NCI-H526 (cell line): ENCODE measurements at regions not wholly inside any gene's neighbourhood (a gene's known extent, or its start where the extent isn't known, plus 50 kb on each side); places are given as distances from the start of the nearest gene placed in this dataset.

ENCODE experiments used
- DNase-seq, 2 experiments: peaks; one replicate each; lab custom pipeline; 2025; lab: John Stamatoyannopoulos, UW

DNA sequence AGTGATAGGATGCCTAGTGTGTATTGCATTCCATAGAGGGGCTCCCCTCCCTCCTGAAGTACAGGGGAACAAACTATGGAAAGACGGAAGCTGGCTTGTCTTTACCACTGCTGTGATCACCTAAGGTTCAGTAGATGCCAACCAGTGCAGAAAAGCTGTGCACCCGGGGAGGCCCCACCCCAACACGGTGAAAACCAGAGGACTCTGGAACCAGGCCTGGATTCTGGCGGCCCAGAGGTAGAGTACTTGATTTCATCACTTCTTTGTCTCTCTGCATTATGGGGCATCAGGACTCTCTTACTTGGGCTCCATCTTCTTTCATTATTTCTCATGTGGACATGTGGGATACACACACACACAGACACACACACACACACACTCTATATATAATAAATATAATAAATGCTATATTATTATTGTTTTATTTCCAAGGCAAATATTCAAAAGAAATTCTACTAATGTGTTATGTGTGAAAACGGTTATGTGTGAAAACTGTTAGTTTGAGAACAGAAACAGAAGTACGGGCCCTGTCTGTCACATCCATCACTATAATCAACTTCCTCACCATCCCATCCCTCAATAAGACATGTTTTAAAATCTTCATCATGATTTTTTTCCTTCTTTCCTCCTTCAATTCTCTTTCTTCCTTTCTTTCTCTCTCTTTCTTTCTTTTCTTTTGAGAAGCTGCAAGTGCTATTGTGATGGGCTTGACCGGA is 152.4 kb upstream of the CMC1 start:
- DNase-seq: no peak

DNA sequence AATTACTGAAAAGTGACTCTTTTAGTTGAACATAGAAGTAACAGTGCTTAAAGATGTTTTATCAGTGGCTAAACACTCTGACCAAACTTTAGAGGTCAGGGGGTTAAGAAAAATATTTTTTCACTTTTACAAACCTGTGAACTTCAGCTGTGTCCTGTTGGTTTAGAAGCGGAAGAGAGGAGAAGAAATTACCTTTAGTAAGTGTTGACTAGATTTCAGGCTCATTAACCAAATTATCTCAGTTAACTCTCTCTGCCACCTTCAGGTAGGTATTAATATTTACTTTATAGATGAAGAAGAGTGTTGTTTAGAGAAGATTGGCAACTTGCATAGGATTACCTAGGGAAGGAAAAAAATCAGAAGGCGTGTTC is 151.9 kb upstream of the CMC1 start:
- no peak for DNase-seq

DNA sequence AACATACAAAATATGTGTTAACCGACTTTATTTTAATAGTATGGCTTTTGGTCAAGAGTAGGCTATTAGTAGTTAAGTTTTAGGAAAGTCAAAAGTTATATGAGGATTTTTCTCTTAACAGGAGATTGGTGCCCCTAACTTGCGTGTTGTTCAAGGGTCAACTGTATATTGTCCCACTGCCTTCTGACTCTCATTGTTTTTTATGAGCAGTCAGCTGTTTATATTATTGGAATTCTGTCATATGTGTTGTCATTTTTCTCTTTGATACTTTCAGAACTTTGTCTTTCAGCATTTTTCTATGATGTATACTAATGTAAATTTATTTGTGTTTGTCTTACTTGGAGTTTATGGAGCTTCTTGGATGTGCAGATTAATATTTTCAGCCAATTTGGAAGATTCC is 142.1 kb upstream of the CMC1 start:
- DNase-seq: no peak

DNA sequence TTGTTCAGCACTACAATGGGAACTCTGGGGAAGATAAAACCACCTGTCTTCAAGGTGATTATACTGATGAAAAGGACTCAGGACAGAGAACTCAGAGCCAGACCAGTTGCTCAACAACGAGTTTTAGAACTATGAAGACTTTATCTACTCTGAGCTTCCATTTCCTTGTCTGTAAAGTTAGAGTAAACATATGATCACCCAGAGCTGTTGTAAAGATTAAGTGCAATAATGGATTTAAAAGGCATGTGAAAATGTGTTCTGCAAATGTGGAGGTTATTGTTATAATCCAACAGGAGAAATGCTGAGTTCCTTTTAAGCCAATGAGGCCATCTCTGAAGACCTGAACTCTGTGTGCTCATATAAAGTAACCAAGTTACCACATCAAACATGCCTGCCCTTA is 139.7 kb upstream of the CMC1 start:
- DNase-seq: no peak

DNA sequence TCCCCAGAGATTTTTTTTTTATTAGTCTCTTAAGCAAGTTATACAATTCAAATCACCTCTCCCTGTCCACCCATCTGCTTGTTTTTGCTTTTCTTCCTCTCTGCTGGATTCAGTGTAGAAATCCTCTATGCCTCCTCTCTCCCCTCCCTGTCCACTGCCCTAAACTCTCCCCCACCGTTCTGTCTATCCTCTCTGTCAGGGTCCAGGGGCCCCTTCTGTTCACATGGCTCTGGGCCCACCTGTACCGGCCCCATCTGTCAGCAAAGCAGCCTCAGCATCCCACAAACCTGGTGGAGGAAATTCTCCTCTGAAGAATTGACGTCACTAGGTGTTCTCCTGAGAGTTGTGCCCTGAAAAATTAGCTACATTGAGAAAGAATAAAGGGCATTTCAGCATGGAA is 137.6 kb upstream of the CMC1 start:
- no peak for DNase-seq

DNA sequence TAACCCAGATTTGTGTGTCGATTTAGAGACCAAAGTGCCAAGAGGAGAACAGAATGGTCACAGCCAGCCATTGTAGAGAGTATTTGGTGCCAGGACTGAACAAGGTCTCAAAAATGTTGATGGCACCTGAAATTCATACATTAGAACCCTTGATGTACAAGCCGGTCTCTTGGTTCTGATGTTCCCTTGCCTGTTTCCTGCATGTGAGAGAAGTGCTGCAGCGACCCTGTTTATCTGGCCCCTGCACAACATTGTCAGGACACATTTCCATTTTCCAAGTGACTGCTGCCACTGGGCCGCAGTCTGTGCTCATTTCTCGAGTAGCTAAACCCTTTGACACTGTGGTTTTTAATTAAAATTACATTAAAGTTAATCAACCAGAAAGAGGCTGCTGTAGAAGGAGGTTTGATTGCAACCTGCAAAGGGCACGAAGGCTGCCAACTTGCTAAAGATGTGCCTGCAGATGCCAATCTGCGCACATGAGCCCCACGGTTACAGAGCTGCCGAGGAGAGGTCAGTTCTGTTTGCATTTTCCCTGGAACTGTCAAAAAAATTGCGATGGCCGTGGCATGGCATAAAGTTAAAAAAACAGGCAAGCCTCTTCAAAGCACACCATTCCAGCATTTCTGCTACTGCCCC is 136.4 kb upstream of the CMC1 start:
- no peak for DNase-seq

DNA sequence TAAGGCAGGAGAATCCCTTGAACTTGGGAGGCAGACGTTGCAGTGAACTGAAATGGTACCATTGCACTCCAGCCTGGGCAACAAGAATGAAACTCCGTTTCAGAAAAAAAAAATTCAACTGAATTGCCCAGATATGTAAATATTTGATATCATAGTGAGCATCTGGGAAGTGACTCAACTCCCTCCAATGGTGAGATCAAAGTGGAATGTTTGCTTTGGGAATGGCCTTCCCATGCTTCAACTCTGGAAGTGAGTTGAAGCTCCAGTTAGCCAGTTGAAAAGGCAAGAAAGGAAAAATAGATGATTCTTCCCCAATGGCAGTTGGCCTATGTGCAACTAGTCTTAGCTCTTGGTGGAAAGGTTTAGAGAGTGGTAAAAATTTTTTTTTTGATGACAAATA is 131.6 kb upstream of the CMC1 start:
- DNase-seq: no peak

DNA sequence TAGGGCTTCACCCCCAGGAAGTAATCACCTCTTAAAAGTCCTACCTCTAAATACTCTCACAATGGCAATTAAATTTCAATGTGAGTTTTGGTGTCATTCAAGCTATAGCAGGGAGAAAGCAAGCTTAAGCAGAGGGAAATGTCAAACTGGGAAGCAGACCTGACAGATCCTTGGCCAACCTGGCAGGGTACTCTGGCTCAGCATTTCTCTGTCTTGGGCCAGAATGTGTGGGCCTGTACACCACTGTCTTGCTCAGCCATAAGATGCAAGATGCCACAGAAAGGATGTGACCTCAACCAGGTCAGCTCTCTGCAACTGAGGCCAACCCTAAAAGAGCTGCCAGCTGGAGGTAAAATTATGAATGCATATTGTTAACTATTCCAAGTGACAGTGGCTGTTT is 130.6 kb upstream of the CMC1 start:
- DNase-seq: no peak

DNA sequence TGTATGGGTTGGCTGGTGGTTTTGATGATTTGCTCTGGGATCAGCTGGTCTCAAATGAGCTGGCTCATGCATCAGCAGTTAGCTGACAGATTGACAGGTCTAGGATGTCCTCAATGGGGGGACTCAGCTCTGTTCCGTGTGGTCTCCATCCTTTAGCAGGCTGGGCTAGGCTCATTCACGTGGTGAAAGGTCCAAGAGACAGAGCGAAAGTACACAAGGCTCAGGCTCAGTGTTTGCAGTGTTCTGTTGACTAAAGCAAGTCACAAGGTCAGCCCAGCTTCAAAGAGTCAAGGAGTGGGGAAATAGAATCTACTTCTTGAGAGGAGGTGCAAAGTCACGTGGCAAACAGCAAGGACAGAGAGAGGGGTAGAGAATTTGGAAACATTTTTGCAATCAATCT is 126.5 kb upstream of the CMC1 start:
- DNase-seq: no peak

DNA sequence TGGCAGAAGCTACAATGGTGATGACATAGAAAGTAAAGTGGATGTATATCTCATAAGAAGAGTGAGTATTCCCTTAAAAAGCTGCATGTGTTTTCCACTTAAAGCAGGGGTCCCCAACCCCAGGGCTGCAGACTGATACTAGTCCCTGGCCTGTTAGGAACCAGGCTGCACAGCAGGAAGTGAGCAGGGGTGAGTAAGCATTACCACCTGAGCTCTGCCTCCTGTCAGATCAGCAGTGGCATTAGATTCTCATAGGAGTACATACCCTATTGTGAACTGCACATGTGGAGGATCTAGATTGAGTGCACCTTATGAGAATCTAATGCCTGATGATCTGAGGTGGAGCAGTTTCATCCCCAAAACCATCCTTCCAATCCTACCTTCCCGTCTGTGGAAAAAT is 126.1 kb upstream of the CMC1 start:
- no peak for DNase-seq

DNA sequence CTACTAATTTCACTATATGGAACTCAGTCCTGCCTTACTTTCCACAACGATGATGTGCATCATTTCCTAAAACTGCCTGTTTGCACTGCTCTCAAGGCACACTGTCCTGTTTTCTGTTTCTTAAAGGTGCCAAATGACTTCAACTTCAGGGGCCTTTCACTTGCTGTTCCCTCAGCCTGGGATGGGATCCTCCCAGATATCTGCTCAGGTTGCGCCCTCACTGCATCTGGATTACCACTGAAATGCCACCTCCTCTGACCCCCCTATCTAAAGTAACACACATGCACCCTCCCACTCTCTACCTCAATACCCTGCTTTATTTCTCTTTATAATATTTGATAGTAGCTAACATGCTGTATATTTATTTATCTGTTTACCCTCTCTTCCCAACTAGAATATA is 123.8 kb upstream of the CMC1 start:
- DNase-seq: no peak

DNA sequence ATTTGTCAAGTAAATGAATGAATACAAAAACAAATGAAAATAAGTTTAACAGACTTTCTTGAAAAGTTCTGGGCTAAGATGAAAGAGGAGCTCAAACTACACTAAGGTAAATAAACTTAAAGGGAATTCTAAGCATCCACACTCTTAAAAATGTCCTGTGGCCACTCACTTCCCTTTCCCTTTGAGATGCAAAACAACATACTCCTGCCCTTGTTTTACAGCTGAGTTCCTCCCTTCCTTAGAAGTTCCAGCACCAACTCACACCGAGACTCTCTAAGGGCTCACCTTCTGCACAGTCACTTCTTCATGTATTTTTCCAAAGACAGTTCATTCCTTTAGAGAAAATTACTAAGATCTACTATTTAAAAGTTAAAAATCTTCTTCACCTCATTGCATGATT is 123.3 kb upstream of the CMC1 start:
- DNase-seq: no peak

DNA sequence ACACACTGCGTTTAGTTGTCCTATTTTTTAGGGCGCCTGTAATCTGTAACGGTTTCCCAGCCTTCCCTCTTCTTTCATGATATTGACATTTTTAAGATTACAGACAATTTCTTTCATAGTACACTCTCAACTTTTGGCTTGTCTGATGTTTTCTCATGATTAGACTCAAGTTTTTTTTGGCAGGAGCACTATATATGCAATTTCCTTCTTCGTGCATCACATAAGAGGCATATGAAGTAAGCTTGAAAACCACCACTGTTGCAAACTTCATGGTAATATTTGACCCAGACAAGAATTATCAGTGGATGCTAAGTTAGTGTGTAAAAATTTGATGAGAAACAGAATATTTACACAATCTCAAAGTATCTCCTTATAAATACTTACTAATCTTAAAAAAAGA is 119.2 kb upstream of the CMC1 start:
- no peak for DNase-seq

DNA sequence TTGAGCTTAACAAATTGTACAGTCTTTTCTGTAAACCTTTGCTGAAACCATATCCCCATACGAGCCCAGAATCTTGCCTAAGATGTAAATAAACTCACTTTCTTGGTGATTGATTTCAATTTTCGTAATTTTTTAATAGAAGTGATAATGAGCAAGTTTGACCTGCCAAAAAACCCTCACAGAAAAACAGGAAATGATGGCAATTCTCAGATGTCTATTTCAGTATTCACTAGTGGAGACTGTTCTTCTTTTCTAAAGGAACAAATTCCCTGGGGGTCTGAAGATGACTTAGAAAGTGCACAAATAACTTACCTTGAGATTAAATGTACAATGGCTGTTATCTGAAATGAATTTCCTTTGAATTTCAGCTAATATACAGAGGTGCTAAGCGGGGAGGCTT is 116.5 kb upstream of the CMC1 start:
- no peak for DNase-seq

DNA sequence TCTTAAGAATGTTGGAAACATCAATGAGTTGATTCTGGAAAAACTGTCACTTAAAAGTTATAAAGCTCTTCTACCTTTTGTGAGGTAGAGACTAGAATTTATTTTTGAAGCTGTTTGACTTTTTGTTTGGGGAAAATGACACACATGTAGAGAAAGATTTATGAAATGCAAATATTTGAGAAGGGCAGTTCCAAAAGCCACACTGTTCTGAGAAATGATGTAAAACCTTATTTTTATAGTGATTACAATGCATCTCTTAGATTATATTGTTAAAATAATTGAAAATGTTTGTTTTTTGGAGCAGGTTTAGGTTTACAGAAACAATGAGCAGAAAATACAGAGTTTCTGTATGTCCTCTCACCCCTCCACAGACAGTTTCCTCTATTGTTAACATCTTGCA is 116.1 kb upstream of the CMC1 start:
- no peak for DNase-seq

DNA sequence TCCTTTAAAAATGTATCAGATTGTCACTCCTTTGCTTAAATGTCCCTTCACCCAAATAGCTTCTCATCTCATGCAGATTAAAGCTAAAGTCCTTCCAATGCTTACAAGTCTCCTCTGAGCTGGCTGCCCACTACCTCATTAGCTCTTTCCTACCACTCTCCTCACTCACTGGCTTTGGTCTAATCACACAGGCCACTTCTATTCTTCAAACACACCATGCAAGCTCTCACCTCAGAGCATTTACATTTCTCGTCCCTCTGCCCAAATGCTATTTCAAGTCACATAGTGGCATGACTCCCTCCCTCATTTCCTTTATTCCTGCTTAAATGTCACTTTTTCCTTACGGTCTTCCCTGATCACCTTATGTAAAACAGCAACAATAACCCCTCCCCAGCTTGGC is 110.6 kb upstream of the CMC1 start:
- no peak for DNase-seq

DNA sequence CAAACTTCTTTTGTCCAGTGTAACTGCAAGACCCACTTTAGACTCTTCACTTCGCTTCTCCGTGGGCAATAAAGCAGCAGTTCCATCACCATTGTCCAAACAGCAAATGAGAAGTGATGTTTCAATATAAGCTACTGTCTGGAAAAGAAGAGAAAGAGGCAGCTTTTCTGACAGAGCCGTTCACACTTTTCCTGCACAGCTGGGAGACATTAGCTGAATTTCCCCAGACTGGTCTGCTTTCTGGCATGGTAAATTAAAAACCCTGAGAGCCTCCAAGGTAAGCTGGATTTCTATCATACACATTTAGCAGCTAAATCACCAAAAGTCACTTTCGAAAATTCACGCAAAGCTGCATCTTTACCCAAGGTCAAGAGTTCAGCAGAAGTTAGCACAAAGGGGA is 108.5 kb upstream of the CMC1 start:
- no peak for DNase-seq

DNA sequence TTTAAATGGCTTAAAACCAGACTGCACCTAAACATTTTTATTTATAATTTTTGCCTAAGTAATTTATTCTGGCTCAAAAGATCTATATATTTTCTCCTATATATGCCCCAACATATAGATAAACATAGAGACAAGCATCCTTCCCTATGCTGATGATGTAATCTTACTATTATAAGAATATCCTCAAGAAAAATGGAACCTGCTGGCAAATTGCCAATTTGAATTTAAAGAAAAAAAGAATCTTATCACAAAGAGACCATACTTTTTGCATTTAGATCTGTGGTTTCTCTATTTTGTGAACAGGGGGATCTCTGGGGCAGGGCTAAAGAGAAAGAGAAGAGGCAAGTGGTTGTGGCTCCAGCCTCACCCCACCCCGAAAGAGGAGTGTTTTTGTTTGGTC is 107.2 kb upstream of the CMC1 start:
- DNase-seq: no peak

DNA sequence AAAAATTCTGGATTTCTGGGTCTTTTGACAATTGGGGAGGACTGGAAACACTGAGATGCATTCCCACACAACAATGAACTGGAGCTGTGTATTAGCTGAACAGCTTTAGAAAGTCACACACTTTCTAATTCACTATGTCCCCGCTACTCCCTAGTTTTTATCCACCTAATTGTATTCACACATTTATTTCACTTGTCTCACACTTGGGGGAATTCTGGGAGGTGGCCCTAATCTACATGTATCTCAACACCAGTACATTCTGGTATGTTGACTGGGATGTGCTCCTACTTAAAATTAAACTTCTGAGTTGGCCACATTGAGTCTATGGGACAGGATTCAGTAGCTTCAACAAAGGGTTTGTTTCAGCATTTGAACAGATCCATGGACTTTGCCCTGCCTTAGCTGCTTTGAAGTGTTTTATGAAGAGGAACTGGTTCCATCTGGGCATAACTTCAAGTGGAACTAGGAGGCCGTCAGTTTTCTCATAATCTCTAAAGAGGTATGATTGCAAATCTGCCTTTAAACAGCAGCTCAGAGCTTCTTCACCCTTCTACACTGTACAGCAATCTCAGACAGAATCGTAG is 106.5 kb upstream of the CMC1 start:
- no peak for DNase-seq

DNA sequence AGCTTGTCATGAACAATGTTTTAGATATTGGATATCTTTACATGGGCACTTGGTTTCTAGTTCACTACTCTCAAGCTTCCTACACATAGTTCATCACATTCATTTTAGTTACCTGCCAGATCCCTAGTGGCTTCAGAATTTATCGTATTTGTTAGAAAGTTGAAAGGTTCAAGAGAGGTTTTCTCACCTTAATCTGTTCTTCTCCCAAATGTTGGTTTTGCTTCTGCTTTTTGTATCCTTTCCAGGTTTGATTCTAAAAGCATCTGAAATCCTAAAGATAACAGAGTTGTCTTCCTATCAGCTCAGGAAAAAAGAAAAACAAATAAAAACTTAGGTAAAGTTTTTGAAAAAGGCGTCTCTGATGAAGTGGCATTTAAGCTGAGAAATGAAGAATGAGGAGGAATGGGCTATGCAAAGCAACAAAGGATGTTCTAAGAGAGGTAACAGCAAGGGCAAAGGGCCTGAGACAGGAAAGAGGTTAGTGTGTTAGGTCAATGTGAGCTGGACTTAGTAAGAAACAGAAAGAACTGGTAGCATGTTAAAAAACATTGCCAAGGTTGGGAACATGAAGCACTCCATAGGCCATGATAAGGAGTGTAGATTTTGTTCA is 104.7 kb upstream of the CMC1 start:
- DNase-seq: no peak

DNA sequence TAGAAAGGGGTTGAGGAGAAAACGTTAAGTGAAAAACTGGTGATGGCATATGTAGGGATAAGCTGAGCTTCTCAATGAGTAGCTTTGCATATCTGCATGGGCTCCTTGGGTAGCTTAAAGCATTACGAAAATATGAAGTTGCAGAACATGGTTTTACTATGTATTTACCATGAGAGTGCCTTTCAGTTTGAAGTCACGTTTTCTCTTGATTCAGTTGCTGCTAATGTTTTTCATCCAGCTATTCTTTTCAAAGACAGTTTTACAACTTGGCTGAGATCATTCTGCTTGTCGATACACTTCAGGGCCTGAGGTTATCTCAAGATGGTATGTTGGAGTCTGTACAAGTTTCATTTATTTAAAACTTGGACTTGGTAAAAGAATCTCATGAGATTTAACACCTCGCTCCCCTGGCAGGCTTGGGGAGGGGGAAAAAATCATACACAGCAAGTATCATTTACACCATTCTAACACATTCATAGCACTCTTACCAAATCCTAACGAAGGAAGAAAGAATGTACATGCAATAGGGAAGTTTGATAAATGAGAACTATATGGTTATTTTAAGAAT is 103.3 kb upstream of the CMC1 start:
- DNase-seq: no peak

DNA sequence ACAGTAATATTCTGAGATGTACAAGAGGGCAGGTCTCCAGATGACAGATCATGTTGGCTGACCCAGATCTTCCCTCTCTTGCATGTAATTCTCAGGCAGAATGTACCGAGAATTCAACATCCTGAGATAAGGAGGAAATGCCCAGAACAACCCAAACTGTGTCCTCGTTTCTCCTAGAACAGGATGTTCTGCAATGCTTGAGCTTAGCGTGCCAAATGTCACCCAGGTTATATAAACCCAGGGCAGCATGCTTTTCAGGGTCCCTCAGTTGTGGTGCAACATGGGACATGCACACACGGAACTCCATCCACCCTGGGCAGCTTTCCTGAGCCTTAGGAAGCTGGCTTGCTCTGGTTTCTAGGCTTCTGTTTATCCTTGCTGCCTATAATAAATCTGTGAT is 102.1 kb upstream of the CMC1 start:
- DNase-seq: no peak

DNA sequence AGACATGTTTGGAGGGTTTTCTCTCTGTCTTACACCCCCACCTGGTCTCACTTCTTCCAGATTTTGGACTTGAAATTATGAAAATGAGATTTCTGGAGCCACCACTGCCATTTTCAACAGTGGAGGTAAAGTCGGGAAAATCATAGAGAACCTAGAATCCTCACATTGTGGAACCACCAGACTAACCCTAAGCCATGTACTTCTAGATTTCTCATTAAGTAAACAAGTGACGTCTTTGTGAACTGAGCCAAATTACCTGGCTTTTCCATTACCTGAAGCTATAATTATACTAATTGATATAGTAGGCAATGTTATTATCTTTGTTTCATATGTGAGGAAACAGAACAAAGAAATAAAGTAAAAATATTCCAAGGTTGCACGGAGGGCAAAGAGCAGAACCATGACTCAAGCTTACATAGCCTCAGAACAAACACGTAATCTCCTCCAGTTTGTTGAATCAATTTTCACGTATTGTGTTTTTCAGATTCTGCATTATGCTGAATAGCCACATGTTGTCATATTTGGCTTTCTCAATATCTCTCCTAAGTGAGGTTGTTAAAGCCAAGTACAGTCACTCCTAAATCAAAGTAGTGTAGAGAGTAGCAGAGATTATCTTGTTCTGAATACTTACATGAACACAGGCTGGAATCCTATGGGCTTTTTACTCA is 101.3 kb upstream of the CMC1 start:
- DNase-seq: no peak
